Lower leg skin (tissue), 4 donors: ENCODE measurements at regions not wholly inside any gene's neighbourhood (a gene's known extent, or its start where the extent isn't known, plus 50 kb on each side); places are given as distances from the start of the nearest gene placed in this dataset.

ENCODE experiments used
- DNase-seq, 2 donors: peaks; one replicate each; pipeline ENCODE4 v3.0.0-alpha.2; 2019; ENCODE audit warnings: low spot score in 2 of 2
- H3K4me3 ChIP-seq: fragments of 200-600 bp; sonication (generic); 2 replicates; pipeline ENCODE4 v1.5.1; 2017; ENCODE audit warnings: mild to moderate bottlenecking, low read depth; ENCODE audit not compliant: poor library complexity, severe bottlenecking
- CTCF ChIP-seq, 3 donors: fragments of 450-650 bp; IDR thresholded peaks; one replicate each; pipeline ENCODE4 v1.5.1; 2016; ENCODE audit warnings: antibody characterized with exemption in 3 of 3, mild to moderate bottlenecking in 3 of 3, moderate library complexity in 2 of 3
- POLR2A ChIP-seq, 2 donors: fragments of 450-650 bp; IDR thresholded peaks; one replicate each; pipeline ENCODE4 v1.6.1; 2016 to 2017; ENCODE audit warnings: antibody characterized with exemption in 2 of 2, mild to moderate bottlenecking in 1 of 2, moderate library complexity in 1 of 2
- WGBS, 2 donors: methylation state at CpG; one replicate each; pipeline ENCODE4 v1.1.5; 2018; 5-methylcytosine and 5-hydroxymethylcytosine counted together
- intact Hi-C: fragments of 100-400 bp; cut with DNase I; formaldehyde crosslinking; loops from one replicate; pipeline ENCODE4 v1.15.0; 2023; ENCODE audit warnings: low total_unique reads

- WGBS, 2 donors, result 67 to 70% methylated on average over 10 of the region's 10 CpGs
- intact Hi-C loops, result loop anchor here (5.0 kb wide), 1 partner anchor 1364 kb away; no protein-coding TSS in a partner anchor
- no peak for TF ChIP-seq CTCF (IDR thresholded peaks at IDR 0.05)
- TF ChIP-seq POLR2A (IDR thresholded peaks at IDR 0.05), result no peak
- peak in 1 of 2 donors; percentile 63 for DNase-seq
- no peak overlapping the region for H3K4me3 ChIP-seq
These were observed 84.5 kb upstream of the SMIM23 start for GRCh38 chr5:171701100-171701541.

- TF ChIP-seq CTCF (IDR thresholded peaks at IDR 0.05) (no peak), POLR2A (IDR thresholded peaks at IDR 0.05) (no peak)
- intact Hi-C loops, result loop anchor here (5.0 kb wide), 1 partner anchor 1365 kb away; no protein-coding TSS in a partner anchor
- no peak overlapping the region for H3K4me3 ChIP-seq
- 76 to 87% methylated on average over 13 of the region's 13 CpGs for WGBS, 2 donors
- DNase-seq, result no peak
These were observed 83.4 kb upstream of the SMIM23 start for GRCh38 chr5:171702135-171702770.

- intact Hi-C loops, result loop anchor here (5.0 kb wide), 1 partner anchor 1366 kb away; no protein-coding TSS in a partner anchor
- DNase-seq, result no peak
- 95 to 97% methylated on average over 11 of the region's 11 CpGs for WGBS, 2 donors
- H3K4me3 ChIP-seq, result no peak overlapping the region
- no peak for TF ChIP-seq POLR2A (IDR thresholded peaks at IDR 0.05)
These were observed 82.5 kb upstream of the SMIM23 start for GRCh38 chr5:171703146-171703545.

GRCh38 chr5:171705036-171705435, 80.6 kb upstream of the SMIM23 start:
- intact Hi-C loops, result no loop called here
- no peak for DNase-seq
- WGBS, 2 donors, result 87 to 88% methylated on average over 6 of the region's 6 CpGs
- H3K4me3 ChIP-seq, result no peak overlapping the region
- TF ChIP-seq POLR2A (IDR thresholded peaks at IDR 0.05) (no peak), CTCF (IDR thresholded peaks at IDR 0.05) (no peak)

GRCh38 chr5:171705830-171706468, 79.7 kb upstream of the SMIM23 start:
- TF ChIP-seq CTCF (IDR thresholded peaks at IDR 0.05) (no peak), POLR2A (IDR thresholded peaks at IDR 0.05) (no peak)
- 84 to 90% methylated on average over 7 of the region's 7 CpGs for WGBS, 2 donors
- H3K4me3 ChIP-seq, result no peak overlapping the region
- DNase-seq, result no peak
- intact Hi-C loops, result no loop called here

GRCh38 chr5:171706736-171707441, 78.7 kb upstream of the SMIM23 start:
- peak in 1 of 2 donors; percentile 4 for DNase-seq
- 98 to 100% methylated on average over 2 of the region's 2 CpGs for WGBS, 2 donors
- intact Hi-C loops, result no loop called here
- TF ChIP-seq POLR2A (IDR thresholded peaks at IDR 0.05) (no peak), CTCF (IDR thresholded peaks at IDR 0.05) (no peak)
- H3K4me3 ChIP-seq, result no peak overlapping the region
